Stomach (tissue), 4 donors: ENCODE measurements at regions not wholly inside any gene's neighbourhood (a gene's known extent, or its start where the extent isn't known, plus 50 kb on each side); places are given as distances from the start of the nearest gene placed in this dataset.

ENCODE experiments used
- POLR2A ChIP-seq, 4 donors: fragments of 450-650 bp; IDR thresholded peaks; one replicate each; pipeline ENCODE4 v1.6.1; 2016; ENCODE audit warnings: antibody characterized with exemption in 4 of 4, control low read depth in 2 of 4, mild to moderate bottlenecking in 1 of 4, moderate library complexity in 1 of 4
- TF ChIP-seq, protein P1 (sequence below), 7 experiments: fragments of 450-650 bp in 4 of 7; fragments of 200-600 bp in 3 of 7; sonication (generic) in 3 of 7; IDR thresholded peaks; one replicate each; pipeline ENCODE4 v1.5.1; 2016 to 2019; ENCODE audit warnings: antibody characterized with exemption in 7 of 7, control low read depth in 2 of 7, mild to moderate bottlenecking in 1 of 7

GRCh38 chr11:113533425-113533698 is 58.2 kb upstream of the DRD2 start:
- TF ChIP-seq, protein P1, sequence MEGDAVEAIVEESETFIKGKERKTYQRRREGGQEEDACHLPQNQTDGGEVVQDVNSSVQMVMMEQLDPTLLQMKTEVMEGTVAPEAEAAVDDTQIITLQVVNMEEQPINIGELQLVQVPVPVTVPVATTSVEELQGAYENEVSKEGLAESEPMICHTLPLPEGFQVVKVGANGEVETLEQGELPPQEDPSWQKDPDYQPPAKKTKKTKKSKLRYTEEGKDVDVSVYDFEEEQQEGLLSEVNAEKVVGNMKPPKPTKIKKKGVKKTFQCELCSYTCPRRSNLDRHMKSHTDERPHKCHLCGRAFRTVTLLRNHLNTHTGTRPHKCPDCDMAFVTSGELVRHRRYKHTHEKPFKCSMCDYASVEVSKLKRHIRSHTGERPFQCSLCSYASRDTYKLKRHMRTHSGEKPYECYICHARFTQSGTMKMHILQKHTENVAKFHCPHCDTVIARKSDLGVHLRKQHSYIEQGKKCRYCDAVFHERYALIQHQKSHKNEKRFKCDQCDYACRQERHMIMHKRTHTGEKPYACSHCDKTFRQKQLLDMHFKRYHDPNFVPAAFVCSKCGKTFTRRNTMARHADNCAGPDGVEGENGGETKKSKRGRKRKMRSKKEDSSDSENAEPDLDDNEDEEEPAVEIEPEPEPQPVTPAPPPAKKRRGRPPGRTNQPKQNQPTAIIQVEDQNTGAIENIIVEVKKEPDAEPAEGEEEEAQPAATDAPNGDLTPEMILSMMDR (IDR thresholded peaks at IDR 0.05): no peak
- no peak for TF ChIP-seq POLR2A (IDR thresholded peaks at IDR 0.05)
